NCI-H460 (cell line): ENCODE measurements at regions not wholly inside any gene's neighbourhood (a gene's known extent, or its start where the extent isn't known, plus 50 kb on each side); places are given as distances from the start of the nearest gene placed in this dataset.

Experiments used
- DNase-seq: peaks from one replicate; pipeline ENCODE4 v3.0.0-alpha.2; 2016; ENCODE audit warnings: low read depth; ENCODE audit errors: extremely low read depth

- DNase-seq, result no peak
Observed at GRCh38 chr5:44868541-44868940, 59.8 kb downstream of the MRPS30 start.

GRCh38 chr5:44869928-44870327 is 61.2 kb downstream of the MRPS30 start:
- DNase-seq, result no peak

GRCh38 chr5:44870430-44870829 is 61.7 kb downstream of the MRPS30 start:
- no peak for DNase-seq

GRCh38 chr5:44871401-44871800 is 62.7 kb downstream of the MRPS30 start:
- no peak for DNase-seq

- no peak for DNase-seq
Observed at GRCh38 chr5:44875661-44876605, 67.2 kb downstream of the MRPS30 start.

- no peak for DNase-seq
Observed at GRCh38 chr5:44881266-44881665, 72.5 kb downstream of the MRPS30 start.

- DNase-seq, result no peak
Observed at GRCh38 chr5:44884036-44884435, 75.3 kb downstream of the MRPS30 start.

- DNase-seq, result no peak
Observed at GRCh38 chr5:44885903-44886302, 77.2 kb downstream of the MRPS30 start.

GRCh38 chr5:44887722-44888121 is 79.0 kb downstream of the MRPS30 start:
- DNase-seq, result no peak

- no peak for DNase-seq
Observed at GRCh38 chr5:44888435-44888834, 79.7 kb downstream of the MRPS30 start.

- DNase-seq, result no peak
Observed at GRCh38 chr5:44891116-44891515, 82.4 kb downstream of the MRPS30 start.

- DNase-seq, result no peak
Observed at GRCh38 chr5:44900273-44900954, 91.7 kb downstream of the MRPS30 start.

GRCh38 chr5:44907396-44907795 is 98.6 kb downstream of the MRPS30 start:
- DNase-seq, result no peak

GRCh38 chr5:44909004-44909403 is 100.3 kb downstream of the MRPS30 start:
- no peak for DNase-seq

GRCh38 chr5:44911501-44911900 is 102.8 kb downstream of the MRPS30 start:
- DNase-seq, result no peak

- no peak for DNase-seq
Observed at GRCh38 chr5:44914221-44914620, 105.5 kb downstream of the MRPS30 start.

GRCh38 chr5:44919560-44919959 is 110.8 kb downstream of the MRPS30 start:
- no peak for DNase-seq

GRCh38 chr5:44927115-44927733 is 118.5 kb downstream of the MRPS30 start:
- DNase-seq, result no peak

GRCh38 chr5:44932922-44933585 is 124.3 kb downstream of the MRPS30 start:
- no peak for DNase-seq

GRCh38 chr5:44933686-44934085 is 124.9 kb downstream of the MRPS30 start:
- DNase-seq, result no peak

GRCh38 chr5:44935262-44935661 is 126.5 kb downstream of the MRPS30 start:
- DNase-seq, result no peak
